Tibial nerve (tissue), 4 donors: ENCODE measurements at regions not wholly inside any gene's neighbourhood (a gene's known extent, or its start where the extent isn't known, plus 50 kb on each side); places are given as distances from the start of the nearest gene placed in this dataset.

Experiments used
- DNase-seq, 2 donors: peaks; one replicate each; pipeline ENCODE4 v3.0.0-alpha.2; 2019; ENCODE audit warnings: low spot score in 2 of 2
- H3K27ac ChIP-seq, 4 donors: fragments of 200-600 bp; sonication (generic) in 3 of 4; one replicate each; pipeline ENCODE4 v1.5.1; 2017 to 2019; ENCODE audit warnings: mild to moderate bottlenecking in 1 of 4
- H3K27me3 ChIP-seq, 2 donors: fragments of 200-600 bp; sonication (generic) in 1 of 2; one replicate each; pipeline versions ENCODE4 v1.5.1 to v1.6.0; 2017 to 2019
- H3K36me3 ChIP-seq, 3 donors: fragments of 200-600 bp; sonication (generic); one replicate each; pipeline ENCODE4 v1.5.1; 2018 to 2019
- H3K4me1 ChIP-seq, 4 donors: fragments of 200-600 bp; sonication (generic) in 3 of 4; one replicate each; pipeline ENCODE4 v1.5.1; 2017 to 2019
- H3K4me3 ChIP-seq, 4 donors: fragments of 200-600 bp; sonication (generic) in 3 of 4; one replicate each; pipeline ENCODE4 v1.5.1; 2017 to 2019; ENCODE audit warnings: mild to moderate bottlenecking in 1 of 4, moderate library complexity in 1 of 4
- H3K9me3 ChIP-seq, 4 donors: fragments of 200-600 bp; sonication (generic) in 3 of 4; one replicate each; pipeline ENCODE4 v1.5.1; 2017 to 2019
- CTCF ChIP-seq, 5 experiments: fragments of 200-600 bp in 3 of 5; fragments of 450-650 bp in 2 of 5; sonication (generic) in 3 of 5; IDR thresholded peaks; one replicate each; pipeline ENCODE4 v1.5.1; 2016 to 2019; ENCODE audit warnings: antibody characterized with exemption in 5 of 5, mild to moderate bottlenecking in 3 of 5, moderate library complexity in 2 of 5
- EP300 ChIP-seq, 2 donors: sonication (generic); formaldehyde crosslinking; IDR thresholded peaks; one replicate each; pipeline ENCODE4 v1.6.1; 2017; ENCODE audit warnings: antibody characterized with exemption in 2 of 2, mild to moderate bottlenecking in 1 of 2
- POLR2A ChIP-seq, 2 donors: fragments of 450-650 bp; IDR thresholded peaks; one replicate each; pipeline ENCODE4 v1.6.1; 2017; ENCODE audit warnings: antibody characterized with exemption in 2 of 2, mild to moderate bottlenecking in 2 of 2, moderate library complexity in 2 of 2
- WGBS, 2 donors: methylation state at CpG; one replicate each; pipeline ENCODE4 v1.1.5; 2018; 5-methylcytosine and 5-hydroxymethylcytosine counted together

GRCh38 chr1:244137725-244138124 is 86.6 kb downstream of the ZBTB18 start:
- Histone ChIP-seq H3K27me3 (peaks cover 0 to 6% of the 10 kb centered on the region in 2 donors), H3K36me3 (no peaks in the 10 kb centered on the region), H3K4me1 (no peaks in the 10 kb centered on the region), H3K9me3 (no peaks in the 10 kb centered on the region), H3K27ac (no peak overlapping the region), H3K4me3 (no peak overlapping the region)
- no peak for DNase-seq
- 74 to 89% methylated on average over 6 of the region's 6 CpGs for WGBS, 2 donors
- TF ChIP-seq CTCF (IDR thresholded peaks at IDR 0.05) (no peak), POLR2A (IDR thresholded peaks at IDR 0.05) (no peak), EP300 (IDR thresholded peaks at IDR 0.05) (no peak)

- TF ChIP-seq EP300 (IDR thresholded peaks at IDR 0.05) (peak in 1 of 2 donors; percentile 21), POLR2A (IDR thresholded peaks at IDR 0.05) (no peak), CTCF (IDR thresholded peaks at IDR 0.05) (no peak)
- WGBS, 2 donors = 81% methylated on average over 7 of the region's 7 CpGs
Measured at GRCh38 chr1:244138399-244138798, 87.3 kb downstream of the ZBTB18 start.

GRCh38 chr1:244139655-244140054 is 88.6 kb downstream of the ZBTB18 start:
- H3K36me3 ChIP-seq = no peaks in the 10 kb centered on the region
- H3K4me1 ChIP-seq = no peaks in the 10 kb centered on the region
- WGBS, 2 donors = 51 to 60% methylated on average over 16 of the region's 16 CpGs
- peaks cover 0 to 6% of the 10 kb centered on the region in 2 donors for H3K27me3 ChIP-seq
- no peak for TF ChIP-seq EP300 (IDR thresholded peaks at IDR 0.05)
- TF ChIP-seq CTCF (IDR thresholded peaks at IDR 0.05) = no peak
- TF ChIP-seq POLR2A (IDR thresholded peaks at IDR 0.05) = no peak
- H3K27ac ChIP-seq = no peak overlapping the region
- H3K9me3 ChIP-seq = no peaks in the 10 kb centered on the region
- no peak for DNase-seq
- no peak overlapping the region for H3K4me3 ChIP-seq

More at GRCh38 chr1:244138399-244138798, 87.3 kb downstream of the ZBTB18 start:
- no peak overlapping the region for H3K4me3 ChIP-seq
- no peak overlapping the region for H3K27ac ChIP-seq
- no peaks in the 10 kb centered on the region for H3K9me3 ChIP-seq
- peaks cover 0 to 6% of the 10 kb centered on the region in 2 donors for H3K27me3 ChIP-seq
- H3K4me1 ChIP-seq = no peaks in the 10 kb centered on the region
- H3K36me3 ChIP-seq = no peaks in the 10 kb centered on the region
- DNase-seq = no peak

- Histone ChIP-seq H3K27ac (no peak overlapping the region), H3K36me3 (no peaks in the 10 kb centered on the region), H3K4me3 (no peak overlapping the region), H3K27me3 (peaks cover 0 to 6% of the 10 kb centered on the region in 2 donors), H3K4me1 (no peaks in the 10 kb centered on the region), H3K9me3 (no peaks in the 10 kb centered on the region)
- TF ChIP-seq EP300 (IDR thresholded peaks at IDR 0.05) = no peak
- no peak for TF ChIP-seq CTCF (IDR thresholded peaks at IDR 0.05)
- TF ChIP-seq POLR2A (IDR thresholded peaks at IDR 0.05) = no peak
- no peak for DNase-seq
- 94 to 96% methylated on average over 3 of the region's 3 CpGs for WGBS, 2 donors
Measured at GRCh38 chr1:244140420-244140819, 89.3 kb downstream of the ZBTB18 start.

- WGBS, 2 donors = 84 to 96% methylated on average over 2 of the region's 2 CpGs
- no peak overlapping the region for H3K4me3 ChIP-seq
- no peak for TF ChIP-seq CTCF (IDR thresholded peaks at IDR 0.05)
- TF ChIP-seq POLR2A (IDR thresholded peaks at IDR 0.05) = no peak
- TF ChIP-seq EP300 (IDR thresholded peaks at IDR 0.05) = no peak
Measured at GRCh38 chr1:244144053-244144452, 93.0 kb downstream of the ZBTB18 start.

More at GRCh38 chr1:244144053-244144452, 93.0 kb downstream of the ZBTB18 start:
- no peak for DNase-seq
- no peak overlapping the region for H3K27ac ChIP-seq
- H3K9me3 ChIP-seq = no peaks in the 10 kb centered on the region
- H3K36me3 ChIP-seq = no peaks in the 10 kb centered on the region
- no peaks in the 10 kb centered on the region for H3K4me1 ChIP-seq
- H3K27me3 ChIP-seq = peaks cover 0 to 6% of the 10 kb centered on the region in 2 donors
